ENCODE measurements at regions not wholly inside any gene's neighbourhood (a gene's known extent, or its start where the extent isn't known, plus 50 kb on each side); places are given as distances from the start of the nearest gene placed in this dataset.

- no peak for DNase-seq (ENCODE audit: low read depth)
These were observed 161.7 kb upstream of the UBE2E1 start for GRCh38 chr3:23644099-23644498.

- DNase-seq (ENCODE audit: low read depth): no peak
These were observed 161.1 kb upstream of the UBE2E1 start for GRCh38 chr3:23644676-23645075.

- no peak for DNase-seq (ENCODE audit: low read depth)
These were observed 160.1 kb upstream of the UBE2E1 start for GRCh38 chr3:23645533-23646183.

- DNase-seq (ENCODE audit: low read depth): no peak
These were observed 159.4 kb upstream of the UBE2E1 start for GRCh38 chr3:23646184-23646920.

- no peak for DNase-seq (ENCODE audit: low read depth)
These were observed 158.0 kb upstream of the UBE2E1 start for GRCh38 chr3:23647706-23648258.

GRCh38 chr3:23648326-23648995 is 157.3 kb upstream of the UBE2E1 start:
- no peak for DNase-seq (ENCODE audit: low read depth)

GRCh38 chr3:23648996-23649395 is 156.8 kb upstream of the UBE2E1 start:
- DNase-seq (ENCODE audit: low read depth): no peak

- DNase-seq (ENCODE audit: low read depth): no peak
These were observed 156.3 kb upstream of the UBE2E1 start for GRCh38 chr3:23649448-23649847.

GRCh38 chr3:23650371-23651140 is 155.2 kb upstream of the UBE2E1 start:
- DNase-seq (ENCODE audit: low read depth): no peak

- no peak for DNase-seq (ENCODE audit: low read depth)
These were observed 151.9 kb upstream of the UBE2E1 start for GRCh38 chr3:23653647-23654525.

- DNase-seq (ENCODE audit: low read depth): no peak
These were observed 151.2 kb upstream of the UBE2E1 start for GRCh38 chr3:23654571-23654970.

- DNase-seq (ENCODE audit: low read depth): no peak
These were observed 150.0 kb upstream of the UBE2E1 start for GRCh38 chr3:23655749-23656148.

- no peak for DNase-seq (ENCODE audit: low read depth)
These were observed 149.6 kb upstream of the UBE2E1 start for GRCh38 chr3:23656199-23656598.

- no peak for DNase-seq (ENCODE audit: low read depth)
These were observed 148.9 kb upstream of the UBE2E1 start for GRCh38 chr3:23656821-23657220.

- no peak for DNase-seq (ENCODE audit: low read depth)
These were observed 148.1 kb upstream of the UBE2E1 start for GRCh38 chr3:23657647-23658046.

GRCh38 chr3:23659274-23659673 is 146.5 kb upstream of the UBE2E1 start:
- DNase-seq (ENCODE audit: low read depth): no peak

- no peak for DNase-seq (ENCODE audit: low read depth)
These were observed 145.8 kb upstream of the UBE2E1 start for GRCh38 chr3:23659840-23660430.

- DNase-seq (ENCODE audit: low read depth): no peak
These were observed 143.6 kb upstream of the UBE2E1 start for GRCh38 chr3:23662079-23662617.

GRCh38 chr3:23663246-23663645 is 142.5 kb upstream of the UBE2E1 start:
- DNase-seq (ENCODE audit: low read depth): no peak

GRCh38 chr3:23663661-23664186 is 142.0 kb upstream of the UBE2E1 start:
- no peak for DNase-seq (ENCODE audit: low read depth)

All from activated T-cell treated with anti-CD3 and anti-CD28 coated beads for 48 hours (primary cell).